Skeletal muscle satellite cell (primary cell): ENCODE measurements at regions not wholly inside any gene's neighbourhood (a gene's known extent, or its start where the extent isn't known, plus 50 kb on each side); places are given as distances from the start of the nearest gene placed in this dataset.

Experiments
- H3K27me3 ChIP-seq: 2 replicates; pipeline ENCODE4 v1.7.0; 2013; ENCODE audit warnings: low read length; ENCODE audit not compliant: control insufficient read depth, insufficient read depth
- H3K36me3 ChIP-seq: 2 replicates; pipeline ENCODE4 v1.7.0; 2013; ENCODE audit warnings: mild to moderate bottlenecking, control low read depth, low read length; ENCODE audit not compliant: insufficient read depth
- H3K4me1 ChIP-seq: 2 replicates; pipeline ENCODE4 v1.7.0; 2013; ENCODE audit warnings: low read length; ENCODE audit not compliant: control insufficient read depth, insufficient read depth
- H3K4me2 ChIP-seq: 2 replicates; pipeline ENCODE4 v1.7.0; 2013; ENCODE audit warnings: mild to moderate bottlenecking, low read length
- H3K4me3 ChIP-seq: 2 replicates; pipeline ENCODE4 v1.7.0; 2013; ENCODE audit warnings: low read length
- H3K9ac ChIP-seq: 2 replicates; pipeline ENCODE4 v1.7.0; 2013; ENCODE audit warnings: mild to moderate bottlenecking, low read depth, low read length, moderate library complexity
- H3K9me3 ChIP-seq: replicated peaks from 2 replicates; pipeline ENCODE4 v1.7.0; 2013; ENCODE audit warnings: mild to moderate bottlenecking, control low read depth, low read length

DNA sequence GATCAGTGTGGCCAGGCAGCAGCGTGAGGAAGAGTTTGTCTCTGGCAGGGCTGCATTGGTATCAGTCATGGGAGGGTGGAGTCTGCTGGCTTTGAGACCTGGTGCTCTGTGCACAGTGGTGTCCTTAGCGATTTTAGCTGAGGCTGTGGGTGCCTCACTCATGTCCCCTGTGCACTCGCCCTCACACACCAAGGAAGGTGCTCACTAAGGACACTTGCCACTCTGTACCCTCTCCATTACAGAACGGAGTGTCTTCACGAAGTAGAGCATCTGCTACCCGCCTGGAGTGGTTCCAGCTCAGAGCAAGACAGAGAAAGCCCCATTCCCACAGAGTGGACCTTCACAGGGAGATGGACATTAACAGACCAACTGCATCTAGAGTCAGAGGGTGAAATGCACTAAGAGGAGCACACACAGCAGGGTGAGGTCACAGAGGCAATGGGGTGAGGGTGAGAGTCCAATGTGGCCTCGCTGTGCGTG is 117.9 kb downstream of the MATN1 start:
- Histone ChIP-seq H3K4me3 (no peak overlapping the region), H3K36me3 (no peaks in the 10 kb centered on the region), H3K4me2 (no peak overlapping the region), H3K9me3 (no peaks in the 10 kb centered on the region), H3K27me3 (peaks cover 2% of the 10 kb centered on the region), H3K4me1 (no peaks in the 10 kb centered on the region), H3K9ac (no peak overlapping the region)

DNA sequence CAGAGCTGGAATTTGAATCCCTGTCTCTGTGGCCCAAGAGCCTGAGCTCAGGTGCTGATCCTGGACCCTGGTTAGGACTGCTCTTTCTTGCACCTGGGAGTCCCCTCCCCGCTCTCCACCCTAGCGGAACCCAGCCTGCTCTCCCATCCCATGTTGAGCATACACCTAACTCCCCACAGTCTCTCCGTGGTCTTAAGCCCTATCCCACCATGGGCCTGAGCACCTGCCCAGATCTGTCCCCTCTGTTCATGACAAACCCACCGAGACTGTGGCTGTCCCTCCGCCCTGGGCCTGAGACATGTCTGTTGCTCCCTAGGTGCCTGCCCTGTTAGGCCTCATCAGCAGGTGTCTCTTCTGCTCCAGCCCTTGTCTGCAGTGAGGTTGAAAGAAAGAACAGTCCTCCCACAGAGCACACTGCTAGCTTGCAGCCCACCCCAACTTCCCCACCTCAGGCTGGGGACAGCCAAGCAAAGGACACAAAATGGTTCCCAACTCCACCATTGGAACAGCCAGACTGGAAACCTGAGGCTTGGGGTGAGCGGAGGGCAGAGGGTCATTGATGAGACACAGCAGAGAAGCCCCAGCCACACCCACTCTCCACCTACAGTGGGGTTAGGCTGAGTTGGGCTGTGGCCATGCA is 118.5 kb downstream of the MATN1 start:
- Histone ChIP-seq H3K27me3 (peaks cover 2% of the 10 kb centered on the region), H3K9ac (no peak overlapping the region), H3K4me2 (no peak overlapping the region), H3K36me3 (no peaks in the 10 kb centered on the region), H3K4me1 (no peaks in the 10 kb centered on the region), H3K9me3 (no peaks in the 10 kb centered on the region), H3K4me3 (no peak overlapping the region)

DNA sequence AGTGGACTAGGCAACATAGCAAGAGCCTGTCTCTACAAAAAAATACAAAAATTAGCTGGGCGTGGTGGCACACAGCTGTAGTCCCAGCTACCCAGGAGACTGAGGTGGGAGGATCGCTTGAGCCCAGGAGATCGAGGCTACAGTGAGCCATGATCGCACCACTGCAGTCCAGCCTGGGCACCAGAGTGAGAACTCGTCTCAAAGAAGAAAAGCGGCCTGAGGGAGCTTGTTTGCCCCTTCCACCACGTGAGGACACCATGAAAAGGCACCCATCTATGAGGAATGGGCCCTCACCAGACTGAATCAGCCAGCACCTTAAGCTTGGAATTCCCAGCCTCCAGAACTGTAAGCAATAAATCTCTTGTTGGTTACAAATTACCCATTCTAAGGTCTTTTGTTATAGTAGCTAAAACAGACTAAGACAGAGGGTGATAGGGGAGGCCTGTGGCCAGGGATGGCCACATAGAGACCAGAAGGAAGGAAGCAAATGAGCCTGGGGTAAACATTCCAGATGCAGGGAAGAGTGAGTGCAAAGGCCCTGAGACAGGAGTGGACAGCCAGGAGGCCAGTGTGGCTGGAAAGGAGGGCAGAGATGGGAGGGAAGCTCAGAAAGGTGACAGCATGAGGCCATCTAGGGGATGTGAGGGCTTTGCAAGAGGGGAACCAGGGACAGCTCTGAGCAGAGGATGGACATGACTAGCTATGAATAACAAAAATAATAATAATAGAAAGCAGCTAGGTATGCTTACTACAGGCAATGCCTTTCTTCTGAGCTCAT is 120.1 kb downstream of the MATN1 start:
- no peaks in the 10 kb centered on the region for H3K36me3 ChIP-seq
- H3K4me1 ChIP-seq, result no peaks in the 10 kb centered on the region
- no peak overlapping the region for H3K4me3 ChIP-seq
- H3K9ac ChIP-seq, result no peak overlapping the region
- peaks cover 2% of the 10 kb centered on the region for H3K27me3 ChIP-seq
- H3K4me2 ChIP-seq, result no peak overlapping the region
- H3K9me3 ChIP-seq, result no peaks in the 10 kb centered on the region

DNA sequence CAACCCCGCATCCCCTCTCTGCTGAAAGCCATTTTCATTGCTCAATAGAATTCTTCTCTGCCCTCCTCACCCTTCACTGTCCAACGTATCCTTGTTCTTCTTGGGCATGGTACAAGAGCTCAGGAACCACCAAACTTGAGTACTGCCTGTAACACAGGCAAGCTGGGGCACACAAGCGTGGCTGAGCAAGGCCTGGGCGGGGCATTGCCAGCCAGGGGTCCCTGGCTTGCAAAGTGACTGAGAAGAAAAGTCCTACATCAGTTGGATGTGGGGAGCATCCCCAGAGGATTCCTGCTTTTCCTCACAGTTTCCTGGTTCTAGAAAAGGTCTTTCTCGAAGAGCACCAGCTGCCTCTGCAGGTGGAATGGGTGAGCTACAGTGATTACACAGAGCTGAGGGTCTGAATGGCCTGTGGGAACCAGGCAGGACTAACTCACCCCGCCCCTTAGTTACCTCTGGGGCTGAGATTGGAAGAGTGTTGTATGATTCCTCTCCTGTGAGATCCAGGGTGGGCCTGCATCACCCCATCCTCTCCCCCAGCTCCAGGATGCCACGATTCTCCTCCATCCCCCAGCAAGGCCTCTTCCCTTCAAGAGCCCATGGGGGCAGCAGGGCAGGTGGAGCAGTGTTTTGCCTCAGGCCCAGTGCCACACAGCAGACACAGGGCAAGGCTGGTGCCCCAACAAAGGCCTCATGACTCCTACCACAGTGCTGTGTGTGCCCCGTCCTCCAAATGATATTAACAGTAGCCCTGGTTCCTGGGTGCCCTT is 121.9 kb downstream of the MATN1 start:
- no peak overlapping the region for H3K4me3 ChIP-seq
- H3K9me3 ChIP-seq, result no peaks in the 10 kb centered on the region
- H3K36me3 ChIP-seq, result no peaks in the 10 kb centered on the region
- no peak overlapping the region for H3K9ac ChIP-seq
- H3K4me1 ChIP-seq, result no peaks in the 10 kb centered on the region
- no peak overlapping the region for H3K4me2 ChIP-seq
- peaks cover 2% of the 10 kb centered on the region for H3K27me3 ChIP-seq

DNA sequence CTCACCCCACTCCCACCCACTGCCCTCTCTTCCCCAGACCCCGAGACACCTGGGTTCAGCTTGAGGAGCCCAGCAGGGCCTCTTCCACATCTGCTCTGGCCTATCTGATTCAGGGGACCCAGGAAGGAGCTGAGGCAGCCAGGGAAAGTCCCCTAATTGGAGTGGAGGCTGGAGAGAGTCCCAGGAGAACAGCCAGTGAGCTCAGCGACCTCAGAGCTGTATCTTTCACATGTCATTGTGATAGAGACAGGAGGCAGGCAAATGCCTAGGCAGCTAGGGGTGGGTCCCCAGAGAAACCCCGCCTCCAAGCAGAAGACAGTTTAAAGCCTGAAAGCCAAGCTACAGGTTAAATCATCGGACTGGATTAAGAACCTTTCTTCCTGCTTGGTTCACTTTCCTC is 122.7 kb downstream of the MATN1 start:
- peaks cover 2% of the 10 kb centered on the region for H3K27me3 ChIP-seq
- no peaks in the 10 kb centered on the region for H3K36me3 ChIP-seq
- H3K4me2 ChIP-seq, result no peak overlapping the region
- no peak overlapping the region for H3K4me3 ChIP-seq
- H3K9me3 ChIP-seq, result no peaks in the 10 kb centered on the region
- no peak overlapping the region for H3K9ac ChIP-seq
- H3K4me1 ChIP-seq, result no peaks in the 10 kb centered on the region

DNA sequence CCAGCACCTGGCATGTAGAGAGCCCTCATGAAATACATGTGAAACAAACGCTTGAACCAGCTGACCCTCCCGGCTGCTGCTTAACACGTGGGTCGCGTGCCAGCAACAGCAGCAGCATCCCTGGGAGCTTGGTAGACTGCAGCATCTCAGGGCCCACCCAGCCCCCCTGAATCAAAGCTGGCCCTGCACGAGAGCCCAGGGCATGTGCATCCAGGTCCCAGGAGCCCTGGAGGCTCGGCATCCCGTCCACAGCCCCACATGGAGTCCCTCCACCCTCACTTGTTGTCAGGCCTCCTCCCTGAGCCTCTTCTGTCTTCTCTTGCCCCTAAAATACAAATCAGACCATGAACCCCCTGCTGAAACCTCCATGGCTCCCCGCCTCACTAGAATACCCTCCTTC is 123.1 kb downstream of the MATN1 start:
- Histone ChIP-seq H3K4me2 (no peak overlapping the region), H3K9ac (no peak overlapping the region), H3K4me1 (no peaks in the 10 kb centered on the region), H3K4me3 (no peak overlapping the region), H3K9me3 (no peaks in the 10 kb centered on the region), H3K27me3 (peaks cover 2% of the 10 kb centered on the region), H3K36me3 (no peaks in the 10 kb centered on the region)

DNA sequence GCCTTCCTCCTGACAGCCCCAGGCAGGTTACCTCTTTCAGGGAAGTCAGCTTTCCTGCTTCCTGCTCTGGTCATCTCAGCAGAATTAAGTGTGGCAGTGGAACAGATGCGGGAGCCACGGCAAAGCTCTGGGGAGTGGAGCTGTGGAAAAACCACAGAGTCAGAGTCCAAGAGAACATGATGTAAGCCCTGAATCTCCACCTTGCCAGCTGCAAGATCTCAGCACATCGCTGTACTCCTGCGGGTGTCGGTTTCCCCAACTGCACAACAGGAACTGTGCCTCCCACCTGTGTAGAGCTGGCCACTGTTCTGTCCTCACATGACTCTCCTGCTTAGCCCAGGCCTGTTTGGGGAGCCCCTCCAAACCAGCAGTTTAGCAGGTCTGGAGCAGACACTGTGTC is 123.7 kb downstream of the MATN1 start:
- Histone ChIP-seq H3K9ac (no peak overlapping the region), H3K36me3 (no peaks in the 10 kb centered on the region), H3K4me3 (no peak overlapping the region), H3K4me1 (no peaks in the 10 kb centered on the region), H3K4me2 (no peak overlapping the region), H3K27me3 (no peaks in the 10 kb centered on the region), H3K9me3 (no peaks in the 10 kb centered on the region)

DNA sequence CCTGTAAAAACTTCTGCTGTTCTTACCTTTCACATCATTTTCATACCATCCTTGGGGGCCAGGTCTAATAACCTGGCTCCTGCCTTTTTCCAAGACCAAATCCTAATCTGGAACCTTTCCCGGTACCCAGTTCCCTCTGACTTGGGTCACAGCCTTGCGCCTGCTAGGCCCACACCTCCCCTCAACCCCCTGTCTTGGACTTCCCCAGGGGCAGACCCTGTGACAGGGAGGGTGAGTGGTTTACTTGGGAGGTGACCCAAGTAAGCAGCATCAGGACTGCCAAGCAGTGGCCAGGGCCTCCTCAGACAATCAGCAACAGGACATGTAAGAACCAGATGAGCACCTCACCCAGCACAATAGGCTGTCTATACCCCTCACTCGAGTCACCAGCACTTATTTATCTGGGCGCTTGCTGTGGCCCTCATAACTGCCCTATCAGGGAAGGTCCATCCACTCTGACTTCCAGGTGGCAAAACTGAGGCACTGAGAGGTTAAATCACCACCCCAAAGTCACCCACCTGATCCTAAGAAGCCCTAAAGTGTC is 124.7 kb downstream of the MATN1 start:
- Histone ChIP-seq H3K9ac (no peak overlapping the region), H3K4me3 (no peak overlapping the region), H3K4me1 (no peaks in the 10 kb centered on the region), H3K9me3 (no peaks in the 10 kb centered on the region), H3K36me3 (no peaks in the 10 kb centered on the region), H3K4me2 (no peak overlapping the region), H3K27me3 (no peaks in the 10 kb centered on the region)

DNA sequence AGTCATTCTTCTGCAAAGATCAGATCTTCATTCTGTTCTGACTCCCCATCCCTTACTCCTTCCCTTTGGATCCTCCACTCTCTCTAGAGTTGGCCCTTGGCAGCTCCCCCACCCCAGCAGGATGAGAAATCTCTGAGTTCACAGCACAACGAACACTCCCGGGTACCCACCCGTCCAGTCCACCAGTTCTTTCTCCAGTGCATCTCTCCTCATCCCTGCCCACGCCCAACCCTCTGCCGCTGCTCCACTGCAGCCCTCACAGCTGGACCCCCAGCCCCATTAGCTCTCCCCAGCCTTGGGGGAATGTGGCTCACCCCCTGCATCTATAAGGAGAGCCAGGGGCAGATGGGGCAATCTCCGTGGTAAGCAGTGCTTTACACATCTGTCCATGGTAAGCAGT is 125.7 kb downstream of the MATN1 start:
- Histone ChIP-seq H3K4me3 (no peak overlapping the region), H3K9ac (no peak overlapping the region), H3K36me3 (no peaks in the 10 kb centered on the region), H3K4me1 (no peaks in the 10 kb centered on the region), H3K4me2 (no peak overlapping the region), H3K27me3 (no peaks in the 10 kb centered on the region), H3K9me3 (no peaks in the 10 kb centered on the region)

DNA sequence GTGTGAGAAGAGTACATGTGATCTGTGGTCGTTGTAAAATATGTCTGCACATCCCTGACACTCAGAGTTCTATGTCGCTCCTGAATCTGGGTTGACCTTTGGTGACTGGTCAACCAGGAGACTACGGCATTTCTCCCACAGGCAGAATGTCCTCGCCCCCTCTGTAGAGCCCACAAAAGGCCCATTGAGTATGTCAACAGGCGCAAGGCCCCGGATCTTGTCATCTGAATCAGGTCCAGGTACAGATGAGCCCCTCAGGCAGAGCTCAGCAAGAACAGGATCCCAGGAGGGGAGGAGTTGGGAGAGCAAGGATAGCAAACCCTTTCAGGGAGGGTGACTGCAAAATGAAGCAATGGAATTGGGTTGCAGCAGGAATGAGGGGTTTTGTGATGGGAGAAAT is 126.5 kb downstream of the MATN1 start:
- H3K9ac ChIP-seq, result no peak overlapping the region
- H3K27me3 ChIP-seq, result no peaks in the 10 kb centered on the region
- no peak overlapping the region for H3K4me2 ChIP-seq
- H3K36me3 ChIP-seq, result no peaks in the 10 kb centered on the region
- H3K4me1 ChIP-seq, result no peaks in the 10 kb centered on the region
- H3K4me3 ChIP-seq, result no peak overlapping the region
- H3K9me3 ChIP-seq, result no peaks in the 10 kb centered on the region

DNA sequence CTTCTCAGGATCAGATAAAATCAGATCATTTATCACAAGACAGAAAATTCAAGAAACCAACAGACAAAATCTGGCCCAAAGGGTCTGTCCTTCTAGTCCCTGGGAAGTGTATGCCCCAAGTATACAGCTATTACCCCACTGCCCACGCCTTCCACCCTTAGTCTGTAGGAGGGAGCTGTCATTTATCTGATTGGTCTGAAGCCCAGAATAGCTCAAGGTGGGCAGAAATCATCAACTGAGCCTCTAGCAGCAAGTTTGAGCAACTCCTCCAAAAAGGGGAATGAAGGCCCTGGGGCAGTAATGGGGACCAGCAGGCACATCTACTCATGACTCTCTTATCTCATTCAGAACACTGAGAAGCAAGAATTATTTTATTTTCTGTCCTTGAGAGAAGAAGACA is 126.9 kb downstream of the MATN1 start:
- Histone ChIP-seq H3K9ac (no peak overlapping the region), H3K4me2 (no peak overlapping the region), H3K4me3 (no peak overlapping the region), H3K36me3 (no peaks in the 10 kb centered on the region), H3K9me3 (no peaks in the 10 kb centered on the region), H3K4me1 (no peaks in the 10 kb centered on the region), H3K27me3 (no peaks in the 10 kb centered on the region)
